ENCODE measurements at regions not wholly inside any gene's neighbourhood (a gene's known extent, or its start where the extent isn't known, plus 50 kb on each side); places are given as distances from the start of the nearest gene placed in this dataset.

GRCh38 chr10:105650306-105650705, 1009.2 kb downstream of the SORCS3 start:
- TF ChIP-seq EZH2phosphoT487 (IDR thresholded peaks at IDR 0.05; ENCODE audit: low read depth, severe bottlenecking, unreplicated experiment): no peak
- TF ChIP-seq CTCF (IDR thresholded peaks at IDR 0.05; ENCODE audit: poor library complexity): no peak
